ENCODE measurements at regions not wholly inside any gene's neighbourhood (a gene's known extent, or its start where the extent isn't known, plus 50 kb on each side); places are given as distances from the start of the nearest gene placed in this dataset.

DNA sequence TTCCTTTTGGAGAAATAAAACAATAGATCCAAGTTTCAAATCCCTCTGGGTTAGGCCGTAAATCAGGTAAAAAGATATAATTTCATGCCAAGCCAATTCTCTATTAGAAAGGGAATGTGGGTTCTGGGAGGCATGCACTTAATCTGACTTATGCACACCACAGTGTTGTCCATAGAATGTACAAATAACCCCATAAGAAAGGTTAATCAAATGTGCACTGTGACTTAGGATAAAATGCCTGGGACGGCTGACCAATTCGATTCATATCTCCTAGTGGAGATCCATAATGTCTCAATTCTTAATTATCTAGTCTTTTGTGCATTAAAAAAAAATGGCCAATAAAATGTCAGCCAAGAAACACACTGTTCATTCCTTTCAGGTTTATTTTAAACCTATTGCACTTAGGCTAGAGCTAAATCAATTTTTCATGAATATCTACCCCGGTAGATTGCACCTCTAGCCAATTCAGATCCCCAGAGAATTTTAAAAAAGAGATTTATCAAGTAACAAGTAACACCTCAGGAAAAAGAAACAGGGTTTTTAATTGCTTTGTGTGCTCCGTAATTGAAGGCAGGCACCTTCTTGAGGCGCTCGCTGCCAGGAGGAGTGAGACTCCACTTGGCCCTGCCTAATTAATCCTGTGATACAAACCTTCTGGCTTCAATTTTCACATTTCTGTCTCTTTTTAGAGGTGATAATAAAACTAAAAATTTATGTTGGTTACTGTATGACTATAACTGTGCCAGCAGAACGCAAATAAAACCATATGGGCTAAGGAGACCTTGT is 265.1 kb downstream of the ETV1 start (continued):
- TF ChIP-seq, protein P1, sequence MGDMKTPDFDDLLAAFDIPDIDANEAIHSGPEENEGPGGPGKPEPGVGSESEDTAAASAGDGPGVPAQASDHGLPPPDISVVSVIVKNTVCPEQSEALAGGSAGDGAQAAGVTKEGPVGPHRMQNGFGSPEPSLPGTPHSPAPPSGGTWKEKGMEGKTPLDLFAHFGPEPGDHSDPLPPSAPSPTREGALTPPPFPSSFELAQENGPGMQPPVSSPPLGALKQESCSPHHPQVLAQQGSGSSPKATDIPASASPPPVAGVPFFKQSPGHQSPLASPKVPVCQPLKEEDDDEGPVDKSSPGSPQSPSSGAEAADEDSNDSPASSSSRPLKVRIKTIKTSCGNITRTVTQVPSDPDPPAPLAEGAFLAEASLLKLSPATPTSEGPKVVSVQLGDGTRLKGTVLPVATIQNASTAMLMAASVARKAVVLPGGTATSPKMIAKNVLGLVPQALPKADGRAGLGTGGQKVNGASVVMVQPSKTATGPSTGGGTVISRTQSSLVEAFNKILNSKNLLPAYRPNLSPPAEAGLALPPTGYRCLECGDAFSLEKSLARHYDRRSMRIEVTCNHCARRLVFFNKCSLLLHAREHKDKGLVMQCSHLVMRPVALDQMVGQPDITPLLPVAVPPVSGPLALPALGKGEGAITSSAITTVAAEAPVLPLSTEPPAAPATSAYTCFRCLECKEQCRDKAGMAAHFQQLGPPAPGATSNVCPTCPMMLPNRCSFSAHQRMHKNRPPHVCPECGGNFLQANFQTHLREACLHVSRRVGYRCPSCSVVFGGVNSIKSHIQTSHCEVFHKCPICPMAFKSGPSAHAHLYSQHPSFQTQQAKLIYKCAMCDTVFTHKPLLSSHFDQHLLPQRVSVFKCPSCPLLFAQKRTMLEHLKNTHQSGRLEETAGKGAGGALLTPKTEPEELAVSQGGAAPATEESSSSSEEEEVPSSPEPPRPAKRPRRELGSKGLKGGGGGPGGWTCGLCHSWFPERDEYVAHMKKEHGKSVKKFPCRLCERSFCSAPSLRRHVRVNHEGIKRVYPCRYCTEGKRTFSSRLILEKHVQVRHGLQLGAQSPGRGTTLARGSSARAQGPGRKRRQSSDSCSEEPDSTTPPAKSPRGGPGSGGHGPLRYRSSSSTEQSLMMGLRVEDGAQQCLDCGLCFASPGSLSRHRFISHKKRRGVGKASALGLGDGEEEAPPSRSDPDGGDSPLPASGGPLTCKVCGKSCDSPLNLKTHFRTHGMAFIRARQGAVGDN (IDR thresholded peaks at IDR 0.05): no peak
- TF ChIP-seq EZH2 (IDR thresholded peaks at IDR 0.05; ENCODE audit: borderline replicate concordance, control insufficient read depth, low read depth, low read length) (no peak), HDAC6 (IDR thresholded peaks at IDR 0.05; ENCODE audit: unreplicated experiment) (no peak)
- TF ChIP-seq, protein P2, sequence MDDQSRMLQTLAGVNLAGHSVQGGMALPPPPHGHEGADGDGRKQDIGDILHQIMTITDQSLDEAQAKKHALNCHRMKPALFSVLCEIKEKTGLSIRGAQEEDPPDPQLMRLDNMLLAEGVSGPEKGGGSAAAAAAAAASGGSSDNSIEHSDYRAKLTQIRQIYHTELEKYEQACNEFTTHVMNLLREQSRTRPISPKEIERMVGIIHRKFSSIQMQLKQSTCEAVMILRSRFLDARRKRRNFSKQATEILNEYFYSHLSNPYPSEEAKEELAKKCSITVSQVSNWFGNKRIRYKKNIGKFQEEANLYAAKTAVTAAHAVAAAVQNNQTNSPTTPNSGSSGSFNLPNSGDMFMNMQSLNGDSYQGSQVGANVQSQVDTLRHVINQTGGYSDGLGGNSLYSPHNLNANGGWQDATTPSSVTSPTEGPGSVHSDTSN (IDR thresholded peaks at IDR 0.05; ENCODE audit: insufficient replicate concordance, low read depth, low read length): no peak
- TF ChIP-seq, protein P3, sequence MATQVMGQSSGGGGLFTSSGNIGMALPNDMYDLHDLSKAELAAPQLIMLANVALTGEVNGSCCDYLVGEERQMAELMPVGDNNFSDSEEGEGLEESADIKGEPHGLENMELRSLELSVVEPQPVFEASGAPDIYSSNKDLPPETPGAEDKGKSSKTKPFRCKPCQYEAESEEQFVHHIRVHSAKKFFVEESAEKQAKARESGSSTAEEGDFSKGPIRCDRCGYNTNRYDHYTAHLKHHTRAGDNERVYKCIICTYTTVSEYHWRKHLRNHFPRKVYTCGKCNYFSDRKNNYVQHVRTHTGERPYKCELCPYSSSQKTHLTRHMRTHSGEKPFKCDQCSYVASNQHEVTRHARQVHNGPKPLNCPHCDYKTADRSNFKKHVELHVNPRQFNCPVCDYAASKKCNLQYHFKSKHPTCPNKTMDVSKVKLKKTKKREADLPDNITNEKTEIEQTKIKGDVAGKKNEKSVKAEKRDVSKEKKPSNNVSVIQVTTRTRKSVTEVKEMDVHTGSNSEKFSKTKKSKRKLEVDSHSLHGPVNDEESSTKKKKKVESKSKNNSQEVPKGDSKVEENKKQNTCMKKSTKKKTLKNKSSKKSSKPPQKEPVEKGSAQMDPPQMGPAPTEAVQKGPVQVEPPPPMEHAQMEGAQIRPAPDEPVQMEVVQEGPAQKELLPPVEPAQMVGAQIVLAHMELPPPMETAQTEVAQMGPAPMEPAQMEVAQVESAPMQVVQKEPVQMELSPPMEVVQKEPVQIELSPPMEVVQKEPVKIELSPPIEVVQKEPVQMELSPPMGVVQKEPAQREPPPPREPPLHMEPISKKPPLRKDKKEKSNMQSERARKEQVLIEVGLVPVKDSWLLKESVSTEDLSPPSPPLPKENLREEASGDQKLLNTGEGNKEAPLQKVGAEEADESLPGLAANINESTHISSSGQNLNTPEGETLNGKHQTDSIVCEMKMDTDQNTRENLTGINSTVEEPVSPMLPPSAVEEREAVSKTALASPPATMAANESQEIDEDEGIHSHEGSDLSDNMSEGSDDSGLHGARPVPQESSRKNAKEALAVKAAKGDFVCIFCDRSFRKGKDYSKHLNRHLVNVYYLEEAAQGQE (IDR thresholded peaks at IDR 0.05; ENCODE audit: low read depth, low read length): no peak

Measured in GM12878 (cell line).